OCI-LY3 (cell line): ENCODE measurements at regions not wholly inside any gene's neighbourhood (a gene's known extent, or its start where the extent isn't known, plus 50 kb on each side); places are given as distances from the start of the nearest gene placed in this dataset.
"Not testable (repeated sequence)": the region's sequence is repeated elsewhere in the genome, so short reads cannot be mapped to it uniquely, and the experiment has no call there.

Source experiments
- H2AFZ ChIP-seq: fragments of 200-600, 300-600 bp; shearing (Covaris generic); 2 replicates; pipeline ENCODE4 v1.6.0; 2014; ENCODE audit warnings: antibody characterized with exemption, low read depth, low read length
- H3K27ac ChIP-seq: fragments of 200-600, 300-600 bp; sonication (generic); 2 replicates; pipeline ENCODE4 v1.5.1; 2014; ENCODE audit warnings: mild to moderate bottlenecking, low read length, moderate library complexity, mixed read lengths
- H3K27me3 ChIP-seq: fragments of 200-600, 300-600 bp; sonication (generic); 2 replicates; pipeline ENCODE4 v1.6.1; 2014; ENCODE audit warnings: low read depth, low read length, mixed read lengths
- H3K36me3 ChIP-seq: fragments of 200-600, 300-600 bp; sonication (generic); replicated peaks from 2 replicates; pipeline ENCODE3; 2014; ENCODE audit warnings: low read depth, low read length, mixed read lengths
- H3K4me1 ChIP-seq: fragments of 300-600, 200-600 bp; sonication (generic); 2 replicates; pipeline ENCODE4 v1.6.1; 2014; ENCODE audit warnings: low read length, mixed read lengths
- H3K4me2 ChIP-seq: fragments of 200-600, 300-600 bp; sonication (generic); 2 replicates; pipeline ENCODE4 v1.6.1; 2014; ENCODE audit warnings: low read length, mixed read lengths
- H3K4me3 ChIP-seq: fragments of 300-600, 200-600 bp; sonication (generic); 2 replicates; pipeline ENCODE4 v1.5.1; 2014; ENCODE audit warnings: antibody characterized with exemption, mild to moderate bottlenecking, low read length, moderate library complexity
- H3K79me2 ChIP-seq: fragments of 300-600, 200-600 bp; shearing (Covaris generic); 2 replicates; pipeline ENCODE4 v1.6.1; 2014; ENCODE audit warnings: mild to moderate bottlenecking, low read length, mixed read lengths
- H3K9ac ChIP-seq: fragments of 300-600, 200-600 bp; shearing (Covaris generic); 2 replicates; pipeline ENCODE4 v1.6.0; 2014; ENCODE audit warnings: mild to moderate bottlenecking, low read length, moderate library complexity
- H3K9me3 ChIP-seq: fragments of 200-600, 300-600 bp; shearing (Covaris generic); 2 replicates; pipeline ENCODE4 v1.6.1; 2014; ENCODE audit warnings: low read length, mixed read lengths; ENCODE audit not compliant: insufficient read depth
- H4K20me1 ChIP-seq: fragments of 200-600, 300-600 bp; sonication (generic); 2 replicates; pipeline ENCODE4 v1.6.1; 2016; ENCODE audit warnings: low read length, mixed read lengths; ENCODE audit not compliant: insufficient read depth
- CTCF ChIP-seq: fragments of 200-600, 300-600 bp; sonication (generic); IDR thresholded peaks from 2 replicates; pipeline ENCODE4 v1.5.1; 2014; ENCODE audit warnings: antibody characterized with exemption, low read length, low read depth
- EZH2phosphoT487 ChIP-seq: fragments of 200-600 bp; shearing (Covaris generic); IDR thresholded peaks from 2 replicates; pipeline ENCODE4 v1.6.1; 2018; ENCODE audit warnings: antibody characterized with exemption, mixed run types, low read depth

- no peaks in the 10 kb centered on the region for H3K36me3 ChIP-seq
- no peaks in the 10 kb centered on the region for H4K20me1 ChIP-seq
- no peak overlapping the region for H3K9ac ChIP-seq
- H3K27ac ChIP-seq: no peak overlapping the region
- H3K27me3 ChIP-seq: no peaks in the 10 kb centered on the region
- H3K4me1 ChIP-seq: no peaks in the 10 kb centered on the region
- no peak for TF ChIP-seq CTCF
- TF ChIP-seq EZH2phosphoT487: no peak
- no peak overlapping the region for H3K4me3 ChIP-seq
- no peaks in the 10 kb centered on the region for H3K79me2 ChIP-seq
- no peak overlapping the region for H3K4me2 ChIP-seq
- no peaks in the 10 kb centered on the region for H3K9me3 ChIP-seq
- no peak overlapping the region for H2AFZ ChIP-seq
Observed at GRCh38 chr9:135173066-135173465, 85.6 kb downstream of the OLFM1 start.

DNA sequence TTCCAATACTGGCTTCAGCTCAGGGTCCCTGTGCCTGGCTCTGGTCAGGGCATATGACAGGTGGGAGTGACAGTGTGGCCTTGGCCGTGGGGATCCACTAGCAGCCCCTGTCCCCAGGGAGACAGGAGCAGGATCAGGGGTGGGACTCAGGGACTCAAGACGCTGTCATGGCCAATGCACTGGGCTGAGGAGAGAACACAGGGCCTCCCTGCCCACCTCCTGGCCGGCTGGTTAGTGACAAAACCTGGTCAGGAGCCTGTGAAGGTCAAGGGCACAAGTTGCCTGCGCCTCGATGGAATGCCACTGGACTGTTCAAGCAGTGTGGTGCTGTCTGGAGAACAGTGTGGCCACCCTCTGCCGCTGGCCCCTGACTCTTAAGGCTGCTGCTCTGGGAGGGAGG lies 86.8 kb downstream of the OLFM1 start:
- Histone ChIP-seq H3K27me3 (no peaks in the 10 kb centered on the region), H3K36me3 (no peaks in the 10 kb centered on the region), H3K4me1 (no peaks in the 10 kb centered on the region), H4K20me1 (no peaks in the 10 kb centered on the region), H3K4me2 (no peak overlapping the region), H3K27ac (no peak overlapping the region), H3K79me2 (no peaks in the 10 kb centered on the region), H3K9ac (no peak overlapping the region), H3K9me3 (no peaks in the 10 kb centered on the region), H2AFZ (no peak overlapping the region), H3K4me3 (no peak overlapping the region)
- TF ChIP-seq EZH2phosphoT487 (no peak), CTCF (no peak)

DNA sequence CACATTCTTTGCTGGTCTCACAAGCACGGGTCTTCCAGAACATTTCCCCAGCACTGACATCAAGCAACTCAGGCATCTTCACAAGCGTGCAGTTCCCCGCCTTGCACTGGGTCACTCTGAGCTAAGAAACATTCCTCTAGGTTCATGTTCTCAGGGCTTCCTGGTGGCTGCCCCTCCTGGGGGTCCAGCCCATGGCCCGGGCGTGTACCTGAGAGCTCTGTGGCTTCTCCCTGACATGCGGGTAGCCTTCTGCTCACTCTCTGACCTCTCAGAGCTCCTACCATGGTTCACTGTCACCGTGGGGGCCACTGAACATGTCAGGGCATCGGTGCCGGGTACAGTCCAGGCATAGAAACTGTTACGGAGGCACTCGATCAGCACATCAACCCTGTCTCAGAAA lies 87.5 kb downstream of the OLFM1 start:
- Histone ChIP-seq H3K27ac (no peak overlapping the region), H3K4me3 (no peak overlapping the region), H3K9me3 (no peaks in the 10 kb centered on the region)

GRCh38 chr9:135176284-135176683 lies 88.8 kb downstream of the OLFM1 start:
- no peak overlapping the region for H2AFZ ChIP-seq
- no peak overlapping the region for H3K27ac ChIP-seq
- H3K9ac ChIP-seq: no peak overlapping the region
- H3K9me3 ChIP-seq: no peaks in the 10 kb centered on the region
- H3K4me2 ChIP-seq: no peak overlapping the region
- no peaks in the 10 kb centered on the region for H4K20me1 ChIP-seq
- no peak overlapping the region for H3K4me3 ChIP-seq
- no peaks in the 10 kb centered on the region for H3K4me1 ChIP-seq
- no peaks in the 10 kb centered on the region for H3K36me3 ChIP-seq
- H3K79me2 ChIP-seq: no peaks in the 10 kb centered on the region
- TF ChIP-seq EZH2phosphoT487 (no peak), CTCF (no peak)
- H3K27me3 ChIP-seq: no peaks in the 10 kb centered on the region

More for the DNA sequence above, 87.5 kb downstream of the OLFM1 start:
- Histone ChIP-seq H2AFZ (no peak overlapping the region), H3K36me3 (no peaks in the 10 kb centered on the region), H3K9ac (no peak overlapping the region), H3K79me2 (no peaks in the 10 kb centered on the region), H3K4me1 (no peaks in the 10 kb centered on the region), H4K20me1 (no peaks in the 10 kb centered on the region), H3K27me3 (no peaks in the 10 kb centered on the region), H3K4me2 (no peak overlapping the region)
- no peak for TF ChIP-seq CTCF
- no peak for TF ChIP-seq EZH2phosphoT487

DNA sequence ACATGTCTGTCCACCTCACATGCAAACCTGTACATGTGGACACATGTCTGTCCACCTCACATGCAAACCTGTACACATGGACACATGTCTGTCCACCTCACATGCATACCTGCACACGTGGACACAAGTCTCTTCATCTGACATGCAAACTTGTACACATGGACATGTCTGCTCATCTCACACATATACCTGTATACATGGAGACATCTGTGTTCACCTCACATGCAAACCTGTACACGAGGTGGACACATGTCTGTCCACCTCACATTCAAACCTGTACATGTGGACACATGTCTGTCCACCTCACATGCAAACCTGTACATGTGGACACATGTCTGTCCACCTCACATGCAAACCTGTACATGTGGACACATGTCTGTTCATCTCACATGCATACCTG lies 90.1 kb downstream of the OLFM1 start:
- H3K27me3 ChIP-seq, H3K9ac ChIP-seq, H3K9me3 ChIP-seq, H2AFZ ChIP-seq, H3K4me1 ChIP-seq, H3K79me2 ChIP-seq, H3K4me2 ChIP-seq, H3K27ac ChIP-seq, H4K20me1 ChIP-seq, H3K4me3 ChIP-seq, H3K36me3 ChIP-seq: not testable (repeated sequence)
